Omental fat pad (tissue), 3 donors: ENCODE measurements at regions not wholly inside any gene's neighbourhood (a gene's known extent, or its start where the extent isn't known, plus 50 kb on each side); places are given as distances from the start of the nearest gene placed in this dataset.
"Not testable (repeated sequence)": the region's sequence is repeated elsewhere in the genome, so short reads cannot be mapped to it uniquely, and the experiment has no call there.

ENCODE experiments used
- ATAC-seq: fragments of 150-250 bp; one replicate; pipeline ENCODE4 v1.9.1; 2016; ENCODE audit warnings: mild to moderate bottlenecking, moderate library complexity; ENCODE audit not compliant: low FRiP score
- DNase-seq: peaks from one replicate; pipeline ENCODE4 v3.0.0-alpha.2; 2019; ENCODE audit warnings: low spot score
- CTCF ChIP-seq, 3 donors: fragments of 450-650 bp; IDR thresholded peaks; one replicate each; pipeline ENCODE4 v1.5.1; 2016 to 2017; ENCODE audit warnings: antibody characterized with exemption in 3 of 3, mild to moderate bottlenecking in 3 of 3, moderate library complexity in 2 of 3

GRCh38 chr2:58701688-58702301 is 460.7 kb upstream of the FANCL start:
- ATAC-seq = no peak
- DNase-seq = no peak

GRCh38 chr2:58700591-58700990 is 459.5 kb upstream of the FANCL start:
- DNase-seq = no peak
- TF ChIP-seq CTCF (IDR thresholded peaks at IDR 0.05) = no peak
- no peak for ATAC-seq

More at GRCh38 chr2:58701688-58702301, 460.7 kb upstream of the FANCL start:
- no peak for TF ChIP-seq CTCF (IDR thresholded peaks at IDR 0.05)

GRCh38 chr2:58699411-58699810 is 458.3 kb upstream of the FANCL start:
- no peak for ATAC-seq

GRCh38 chr2:58698620-58699019 is 457.5 kb upstream of the FANCL start:
- no peak for TF ChIP-seq CTCF (IDR thresholded peaks at IDR 0.05)
- ATAC-seq = no peak

More at GRCh38 chr2:58699411-58699810, 458.3 kb upstream of the FANCL start:
- no peak for DNase-seq
- TF ChIP-seq CTCF (IDR thresholded peaks at IDR 0.05) = no peak

GRCh38 chr2:58694114-58694513 is 453.0 kb upstream of the FANCL start:
- not testable (repeated sequence) for ATAC-seq, DNase-seq

More at GRCh38 chr2:58698620-58699019, 457.5 kb upstream of the FANCL start:
- DNase-seq = no peak

- not testable (repeated sequence) for ATAC-seq, DNase-seq
These were observed 449.9 kb upstream of the FANCL start for GRCh38 chr2:58691041-58691440.

- no peak for ATAC-seq
- no peak for TF ChIP-seq CTCF (IDR thresholded peaks at IDR 0.05)
These were observed 447.7 kb upstream of the FANCL start for GRCh38 chr2:58688813-58689212.

GRCh38 chr2:58686776-58687175 is 445.7 kb upstream of the FANCL start:
- ATAC-seq = no peak
- DNase-seq = no peak
- TF ChIP-seq CTCF (IDR thresholded peaks at IDR 0.05) = no peak

More at GRCh38 chr2:58688813-58689212, 447.7 kb upstream of the FANCL start:
- no peak for DNase-seq
